CD4-positive, alpha-beta T cell (primary cell): ENCODE measurements at regions not wholly inside any gene's neighbourhood (a gene's known extent, or its start where the extent isn't known, plus 50 kb on each side); places are given as distances from the start of the nearest gene placed in this dataset.
"Not testable (repeated sequence)": the region's sequence is repeated elsewhere in the genome, so short reads cannot be mapped to it uniquely, and the experiment has no call there.

Source experiments
- ATAC-seq: fragments of 200-7000 bp; cut with Tn5 transposase; one replicate; pipeline ENCODE4 v1.10.0; 2022; ENCODE audit warnings: mild to moderate bottlenecking; ENCODE audit not compliant: poor library complexity
- CTCF ChIA-PET: fragments of 350-600 bp; sonication (Branson Sonifier 250); formaldehyde crosslinking; loops from one replicate; lab custom pipeline; 2021; ENCODE audit warnings: antibody characterized with exemption, inconsistent platforms; lab: Charles Lee
- POLR2A ChIA-PET: fragments of 350-600 bp; sonication (Branson Sonifier 250); formaldehyde crosslinking; loops from one replicate; lab custom pipeline; 2021; ENCODE audit warnings: antibody characterized with exemption, inconsistent platforms; lab: Charles Lee
- DNase-seq, 14 experiments: peaks; one replicate each; pipeline ENCODE4 v3.0.0-alpha.2; 2013 to 2020; ENCODE audit warnings: mixed read lengths in 2 of 14
- H3K27ac ChIP-seq, 2 donors: one replicate each; pipeline versions ENCODE4 v1.5.1 to v1.7.0; 2013; ENCODE audit warnings: low read length in 2 of 2, low read depth in 1 of 2, mild to moderate bottlenecking in 1 of 2
- H3K27me3 ChIP-seq, 2 experiments: 1 replicate in 1 of 2; 2 replicates in 1 of 2; pipeline versions ENCODE4 v1.6.1 to v1.7.0; 2013; ENCODE audit warnings: low read length in 2 of 2, control low read depth in 1 of 2, mild to moderate bottlenecking in 1 of 2, moderate library complexity in 1 of 2; ENCODE audit not compliant: insufficient read depth in 2 of 2, control insufficient read depth in 1 of 2
- H3K36me3 ChIP-seq: one replicate; pipeline ENCODE4 v1.6.1; 2013; ENCODE audit warnings: low read length, control low read depth; ENCODE audit not compliant: insufficient read depth
- H3K4me1 ChIP-seq: one replicate; pipeline ENCODE4 v1.6.1; 2013; ENCODE audit warnings: low read length, control low read depth; ENCODE audit not compliant: insufficient read depth
- H3K4me3 ChIP-seq: one replicate; pipeline ENCODE4 v1.5.1; 2013; ENCODE audit warnings: mild to moderate bottlenecking, low read length, moderate library complexity
- H3K9me3 ChIP-seq, 2 experiments: 1 replicate in 1 of 2; 2 replicates in 1 of 2; pipeline versions ENCODE4 v1.6.1 to v1.7.0; 2013; ENCODE audit warnings: low read length in 2 of 2, mild to moderate bottlenecking in 2 of 2, control low read depth in 1 of 2, moderate library complexity in 1 of 2; ENCODE audit not compliant: control insufficient read depth in 1 of 2, insufficient read depth in 1 of 2
- H3K27ac Mint-ChIP-seq: one replicate; pipeline ENCODE4 v1.8.0; 2020; ENCODE audit warnings: mixed read lengths
- H3K27me3 Mint-ChIP-seq: one replicate; pipeline ENCODE4 v1.8.0; 2021; ENCODE audit warnings: mixed read lengths
- H3K36me3 Mint-ChIP-seq: one replicate; pipeline ENCODE4 v1.8.0; 2021; ENCODE audit warnings: low read depth, mixed read lengths
- H3K4me1 Mint-ChIP-seq: one replicate; pipeline ENCODE4 v1.8.0; 2021; ENCODE audit warnings: low read depth, mixed read lengths
- H3K4me3 Mint-ChIP-seq: one replicate; pipeline ENCODE4 v1.8.0; 2020; ENCODE audit warnings: mild to moderate bottlenecking, mixed read lengths
- H3K9me3 Mint-ChIP-seq: one replicate; pipeline ENCODE4 v1.8.0; 2020; ENCODE audit warnings: mixed read lengths
- intact Hi-C, 2 experiments: fragments of 100-400 bp; cut with DNase I in 1 of 2; cut with micrococcal nuclease in 1 of 2; formaldehyde crosslinking; loops; one replicate each; pipeline versions ENCODE4 v1.15.1 to v1.9.0; 2023 to 2025; cut with DNase I, micrococcal nuclease
- TF ChIP-seq, protein P1 (sequence below): fragments of 200-600 bp; IDR thresholded peaks from one replicate; pipeline ENCODE4 v1.8.0; 2022; ENCODE audit warnings: antibody characterized with exemption, mild to moderate bottlenecking

DNA sequence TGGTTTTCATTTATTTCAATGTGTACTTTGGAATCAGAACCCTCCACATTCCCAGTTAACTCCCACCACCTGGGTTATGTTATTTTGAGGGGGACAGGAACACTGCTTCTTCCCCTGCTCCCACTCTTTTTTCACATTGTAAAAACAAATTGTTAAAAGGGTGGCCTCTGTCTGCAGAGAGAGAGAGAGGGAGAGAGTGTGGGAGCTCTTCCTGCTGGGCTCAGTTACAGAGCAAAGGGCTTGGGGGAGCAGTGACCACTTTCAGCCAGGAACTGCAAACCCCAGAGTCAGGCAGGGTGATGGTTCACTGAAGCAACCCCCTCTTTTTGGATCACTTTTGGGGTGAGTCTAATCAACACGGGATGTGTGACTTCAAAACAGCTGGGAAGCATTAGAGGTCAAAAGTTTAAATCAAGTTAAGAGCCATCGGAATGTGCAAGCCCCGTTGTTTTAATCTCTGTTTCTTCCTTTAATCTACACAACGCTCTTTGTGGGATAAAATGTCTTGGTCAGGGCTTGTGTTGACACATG is 577.0 kb upstream of the CDH11 start:
- Histone ChIP-seq H3K36me3 (no peaks in the 10 kb centered on the region), H3K9me3 (peaks cover 0 to 8% of the 10 kb centered on the region in 2 experiments), H3K4me3 (no peak overlapping the region), H3K4me1 (no peaks in the 10 kb centered on the region), H3K27ac (no peak overlapping the region), H3K27me3 (no peaks in the 10 kb centered on the region)
- intact Hi-C loops, result no loop called here
- H3K4me1 Mint-ChIP-seq, result no peaks in the 10 kb centered on the region
- H3K27me3 Mint-ChIP-seq, result no peaks in the 10 kb centered on the region
- POLR2A ChIA-PET, result no interaction called here
- H3K9me3 Mint-ChIP-seq, result peaks cover 2% of the 10 kb centered on the region
- no peak for ATAC-seq
- no peak overlapping the region for H3K4me3 Mint-ChIP-seq
- no peak overlapping the region for H3K27ac Mint-ChIP-seq
- TF ChIP-seq, protein P1, sequence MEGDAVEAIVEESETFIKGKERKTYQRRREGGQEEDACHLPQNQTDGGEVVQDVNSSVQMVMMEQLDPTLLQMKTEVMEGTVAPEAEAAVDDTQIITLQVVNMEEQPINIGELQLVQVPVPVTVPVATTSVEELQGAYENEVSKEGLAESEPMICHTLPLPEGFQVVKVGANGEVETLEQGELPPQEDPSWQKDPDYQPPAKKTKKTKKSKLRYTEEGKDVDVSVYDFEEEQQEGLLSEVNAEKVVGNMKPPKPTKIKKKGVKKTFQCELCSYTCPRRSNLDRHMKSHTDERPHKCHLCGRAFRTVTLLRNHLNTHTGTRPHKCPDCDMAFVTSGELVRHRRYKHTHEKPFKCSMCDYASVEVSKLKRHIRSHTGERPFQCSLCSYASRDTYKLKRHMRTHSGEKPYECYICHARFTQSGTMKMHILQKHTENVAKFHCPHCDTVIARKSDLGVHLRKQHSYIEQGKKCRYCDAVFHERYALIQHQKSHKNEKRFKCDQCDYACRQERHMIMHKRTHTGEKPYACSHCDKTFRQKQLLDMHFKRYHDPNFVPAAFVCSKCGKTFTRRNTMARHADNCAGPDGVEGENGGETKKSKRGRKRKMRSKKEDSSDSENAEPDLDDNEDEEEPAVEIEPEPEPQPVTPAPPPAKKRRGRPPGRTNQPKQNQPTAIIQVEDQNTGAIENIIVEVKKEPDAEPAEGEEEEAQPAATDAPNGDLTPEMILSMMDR, result no peak
- CTCF ChIA-PET, result no interaction called here
- no peak for DNase-seq
- no peaks in the 10 kb centered on the region for H3K36me3 Mint-ChIP-seq

DNA sequence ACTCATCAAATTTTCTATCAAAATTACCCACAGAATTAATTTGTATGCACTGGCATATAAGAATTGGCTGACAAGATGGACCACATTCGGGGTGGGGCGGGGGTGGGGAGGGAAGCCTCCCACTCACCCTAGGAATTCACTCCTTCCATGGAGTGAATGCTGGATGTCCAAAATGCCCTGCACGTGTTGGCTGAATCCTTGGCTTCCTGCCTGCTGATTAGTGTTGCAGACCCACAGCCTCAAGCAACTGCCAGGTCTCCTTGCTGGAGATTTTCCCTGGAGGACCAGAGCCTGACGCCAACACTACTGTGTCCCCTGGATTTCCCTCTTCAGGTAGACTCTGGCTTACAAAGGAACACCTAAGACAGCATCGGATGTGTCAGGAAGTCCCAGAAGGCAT is 575.7 kb upstream of the CDH11 start:
- ChIA-PET CTCF (no interaction called here), POLR2A (no interaction called here)
- H3K27ac ChIP-seq, result no peak overlapping the region

DNA sequence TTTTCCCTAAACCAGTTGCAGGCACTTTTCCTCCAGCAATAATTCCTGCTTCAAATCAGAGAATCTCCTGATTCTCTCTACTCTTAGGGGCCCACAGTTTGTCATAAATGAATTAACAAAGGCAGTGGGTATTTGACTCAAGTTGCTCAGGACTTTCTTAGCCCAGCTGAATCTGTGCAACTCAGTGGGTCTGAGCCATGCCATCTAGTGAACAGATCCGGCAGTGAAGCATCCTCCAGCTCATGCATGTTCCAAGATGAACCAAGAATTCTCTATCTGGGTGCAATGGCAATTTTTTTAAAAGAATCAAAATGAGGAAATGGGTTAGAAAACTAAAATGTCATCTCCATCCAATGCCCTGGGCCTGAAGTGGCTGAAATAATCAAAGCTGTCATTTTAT is 575.2 kb upstream of the CDH11 start:
- Histone ChIP-seq H3K27ac (no peak overlapping the region), H3K36me3 (no peaks in the 10 kb centered on the region), H3K4me3 (no peak overlapping the region), H3K4me1 (no peaks in the 10 kb centered on the region), H3K27me3 (no peaks in the 10 kb centered on the region), H3K9me3 (peaks cover 0 to 8% of the 10 kb centered on the region in 2 experiments)
- Mint-ChIP-seq H3K4me1 (no peaks in the 10 kb centered on the region), H3K9me3 (peaks cover 2% of the 10 kb centered on the region), H3K27me3 (no peaks in the 10 kb centered on the region), H3K27ac (no peak overlapping the region), H3K36me3 (no peaks in the 10 kb centered on the region), H3K4me3 (no peak overlapping the region)
- intact Hi-C loops, result no loop called here
- TF ChIP-seq, protein P1, result no peak
- ChIA-PET CTCF (no interaction called here), POLR2A (no interaction called here)
- DNase-seq (no peak), ATAC-seq (no peak)

More for the DNA sequence above, 575.7 kb upstream of the CDH11 start:
- H3K27me3 ChIP-seq, result no peaks in the 10 kb centered on the region
- Mint-ChIP-seq H3K27ac (no peak overlapping the region), H3K4me3 (no peak overlapping the region), H3K36me3 (no peaks in the 10 kb centered on the region), H3K4me1 (no peaks in the 10 kb centered on the region), H3K9me3 (peaks cover 2% of the 10 kb centered on the region), H3K27me3 (no peaks in the 10 kb centered on the region)
- ATAC-seq (no peak), DNase-seq (no peak)
- TF ChIP-seq, protein P1, result no peak
- no peaks in the 10 kb centered on the region for H3K36me3 ChIP-seq
- intact Hi-C loops, result no loop called here
- H3K9me3 ChIP-seq, result peaks cover 0 to 8% of the 10 kb centered on the region in 2 experiments
- no peaks in the 10 kb centered on the region for H3K4me1 ChIP-seq
- H3K4me3 ChIP-seq, result no peak overlapping the region

GRCh38 chr16:65691846-65692245 is 570.0 kb upstream of the CDH11 start:
- H3K4me3 Mint-ChIP-seq, H3K9me3 Mint-ChIP-seq: not testable (repeated sequence)

More at GRCh38 chr16:65691846-65692245, 570.0 kb upstream of the CDH11 start:
- H3K27ac ChIP-seq, H3K9me3 ChIP-seq, H3K4me1 Mint-ChIP-seq, H3K4me3 ChIP-seq, H3K27me3 Mint-ChIP-seq, H3K36me3 ChIP-seq, H3K27me3 ChIP-seq, H3K36me3 Mint-ChIP-seq, H3K4me1 ChIP-seq, intact Hi-C loops, CTCF ChIA-PET, H3K27ac Mint-ChIP-seq, ATAC-seq, POLR2A ChIA-PET, DNase-seq: not testable (repeated sequence)
